DMS153 treated with DMSO at 0.1 percent for 48 hours (cell line): ENCODE measurements at regions not wholly inside any gene's neighbourhood (a gene's known extent, or its start where the extent isn't known, plus 50 kb on each side); places are given as distances from the start of the nearest gene placed in this dataset.

ENCODE experiments used
- DNase-seq: peaks from one replicate; lab custom pipeline; 2025; ENCODE audit not compliant: unreplicated experiment; lab: John Stamatoyannopoulos, UW

- DNase-seq = no peak
These were observed 323.5 kb upstream of the NFE2L3 start for GRCh38 chr7:25828468-25828867.

DNA sequence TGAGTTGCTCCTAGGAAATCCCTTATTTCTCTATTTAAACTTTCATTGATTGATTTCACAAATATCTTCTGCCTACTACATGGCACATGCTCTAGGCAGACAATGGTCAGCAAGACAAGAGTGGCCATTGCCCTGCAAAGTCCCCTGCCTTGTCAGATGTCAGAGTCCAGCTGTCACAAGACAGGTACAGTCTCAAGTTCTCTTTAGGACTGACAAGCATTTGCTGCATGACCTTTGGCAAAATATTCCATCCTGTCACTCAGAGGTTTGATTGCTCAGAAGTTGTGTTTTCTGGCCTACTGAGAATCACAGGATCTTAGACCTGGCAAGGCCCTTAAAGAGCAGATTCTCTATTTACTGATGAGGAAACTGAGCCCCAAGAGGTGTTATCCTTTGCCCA is 322.3 kb upstream of the NFE2L3 start:
- DNase-seq = no peak

DNA sequence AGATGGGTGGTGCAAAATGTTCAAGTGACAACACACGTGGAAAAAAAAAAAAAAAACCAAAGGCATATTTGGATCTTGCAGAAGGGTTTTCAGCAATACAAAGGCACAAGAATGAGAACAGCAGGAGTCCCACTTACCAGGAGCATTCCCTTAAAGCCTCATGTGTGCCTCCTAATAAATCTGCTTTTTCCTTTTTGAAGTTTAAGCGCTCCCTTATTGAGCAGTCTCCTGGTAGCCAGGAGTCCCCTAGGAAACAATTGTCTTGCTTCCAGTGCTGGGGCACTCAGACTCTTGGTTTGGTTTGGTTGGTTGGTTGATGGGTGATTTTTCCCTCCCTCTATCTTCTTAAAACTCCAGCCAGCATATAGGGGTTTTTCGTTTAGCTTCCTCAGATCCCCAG is 321.8 kb upstream of the NFE2L3 start:
- DNase-seq = no peak

DNA sequence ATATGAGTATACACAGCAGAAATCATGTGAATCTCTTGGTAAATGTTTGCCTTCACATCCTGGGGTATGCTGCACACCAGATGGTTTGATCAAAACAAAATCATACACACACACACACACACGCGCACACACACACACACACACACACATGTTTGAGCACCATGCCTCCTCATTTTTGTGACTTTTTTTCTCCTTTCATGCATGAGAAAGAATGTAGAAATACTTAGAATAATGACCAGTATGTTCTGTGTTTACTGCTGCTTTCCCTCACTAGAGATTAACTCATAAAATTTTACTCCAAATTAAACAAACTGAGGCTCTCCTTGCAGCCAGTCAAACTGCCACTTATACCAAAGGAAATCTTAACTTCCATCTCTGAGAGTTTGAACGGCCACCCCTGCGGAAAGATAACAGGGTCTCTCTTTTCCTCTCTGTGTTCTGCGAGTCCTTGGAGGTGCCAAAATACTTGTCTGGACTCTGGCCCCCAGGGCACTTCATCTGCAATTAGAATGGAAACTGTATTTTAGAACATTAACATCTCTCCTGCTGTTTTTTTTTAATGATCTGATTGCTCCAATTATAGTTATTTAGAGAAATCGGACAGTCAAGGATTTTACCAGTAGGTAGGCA is 320.8 kb upstream of the NFE2L3 start:
- no peak for DNase-seq

GRCh38 chr7:25831831-25832411 is 320.1 kb upstream of the NFE2L3 start:
- no peak for DNase-seq

DNA sequence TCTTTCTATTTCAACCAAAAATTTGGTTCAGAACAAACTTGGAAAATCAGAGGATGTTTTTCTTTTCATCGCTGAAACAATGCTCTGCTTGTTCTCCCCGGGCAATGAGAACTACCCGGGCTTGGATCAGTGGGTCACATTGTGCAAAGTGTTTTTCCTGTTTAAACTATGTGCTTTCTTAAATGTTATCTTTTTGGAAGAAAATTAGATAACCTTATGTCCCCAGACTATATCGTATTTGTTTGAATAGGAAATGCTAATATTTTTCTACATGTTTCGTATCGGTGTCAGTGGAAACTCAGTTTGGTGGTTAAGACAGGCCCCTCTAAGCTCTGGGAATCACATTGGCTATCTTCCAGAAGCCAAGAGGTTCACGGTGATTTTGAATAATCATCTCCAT is 319.5 kb upstream of the NFE2L3 start:
- DNase-seq = no peak

GRCh38 chr7:25832929-25833328 is 319.1 kb upstream of the NFE2L3 start:
- no peak for DNase-seq

GRCh38 chr7:25834050-25834449 is 317.9 kb upstream of the NFE2L3 start:
- no peak for DNase-seq

DNA sequence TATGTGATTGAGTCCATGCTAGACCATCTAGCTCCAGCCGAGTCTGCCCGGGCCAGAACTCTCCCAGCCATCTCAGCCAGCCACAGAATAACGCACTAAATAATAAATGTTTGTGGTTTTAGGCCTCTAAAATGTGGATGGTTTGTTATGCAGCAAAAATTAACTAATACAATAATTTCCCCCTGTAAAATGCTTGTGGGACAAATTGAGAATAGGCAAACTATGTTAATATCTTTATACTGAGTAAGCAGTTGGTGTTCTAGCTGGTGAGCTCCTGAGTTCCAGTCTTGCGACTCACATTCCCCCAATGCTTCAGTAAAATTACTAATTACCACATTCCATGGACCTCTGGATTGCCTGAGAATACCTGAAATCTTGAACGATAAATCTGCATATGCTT is 316.8 kb upstream of the NFE2L3 start:
- DNase-seq = no peak

DNA sequence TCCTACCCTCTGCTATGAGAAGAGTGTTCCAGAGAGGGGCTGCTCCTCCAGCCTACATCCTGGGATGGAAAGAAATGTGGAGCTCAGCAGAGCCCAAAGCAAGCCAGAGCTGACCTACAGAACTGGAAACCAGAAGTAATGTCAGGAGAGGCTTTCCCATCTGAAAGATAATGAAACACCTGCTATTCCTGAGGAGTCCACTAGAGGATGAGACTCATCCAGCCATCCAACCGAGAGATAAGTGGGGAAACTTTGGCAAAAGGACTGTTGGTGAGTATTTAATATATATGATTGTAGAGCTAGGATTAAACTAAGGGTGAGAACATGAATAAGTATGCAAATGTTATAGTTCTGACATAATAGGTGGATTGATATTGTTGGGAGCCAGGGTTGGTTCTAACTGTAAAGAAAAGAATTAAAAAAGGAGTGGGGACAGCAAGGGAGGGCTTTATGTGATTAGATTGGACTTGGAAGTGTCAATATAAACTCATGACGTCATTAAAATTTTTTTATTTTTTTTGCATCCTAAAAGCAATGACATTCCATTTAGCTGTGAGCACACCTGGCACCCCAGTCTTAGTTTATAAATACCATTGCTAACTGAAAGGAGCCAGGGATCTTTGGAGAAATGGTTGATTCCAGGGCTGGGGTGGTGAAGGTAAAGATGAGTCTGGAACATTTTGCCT is 312.8 kb upstream of the NFE2L3 start:
- no peak for DNase-seq

GRCh38 chr7:25840209-25840792 is 311.7 kb upstream of the NFE2L3 start:
- DNase-seq = no peak

GRCh38 chr7:25841575-25841974 is 310.4 kb upstream of the NFE2L3 start:
- DNase-seq = no peak

DNA sequence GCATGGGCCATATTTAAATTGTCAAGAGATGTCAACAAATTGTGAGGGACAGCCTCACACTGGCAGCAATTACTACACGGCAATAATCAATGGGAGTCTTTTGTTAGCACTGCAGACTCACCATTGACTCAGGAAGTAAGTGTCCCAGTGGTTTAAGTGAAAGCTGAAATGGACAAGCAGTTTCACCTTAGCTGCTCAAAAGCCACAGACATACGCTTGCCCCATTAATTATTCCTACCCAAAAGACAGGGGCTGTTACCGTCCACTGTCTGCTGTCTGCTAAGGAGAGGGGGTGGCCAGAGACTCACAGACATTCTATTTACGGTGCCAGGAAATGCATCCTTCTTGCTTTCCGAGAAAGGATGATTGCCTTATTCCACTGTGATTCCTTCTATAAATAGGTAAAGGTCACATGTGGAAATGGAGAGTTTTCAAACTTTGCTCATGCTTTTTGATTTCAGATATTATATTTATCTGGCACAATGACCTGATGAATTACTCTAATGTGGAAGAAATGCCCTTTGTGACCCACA is 309.7 kb upstream of the NFE2L3 start:
- no peak for DNase-seq

GRCh38 chr7:25843467-25843866 is 308.5 kb upstream of the NFE2L3 start:
- no peak for DNase-seq

DNA sequence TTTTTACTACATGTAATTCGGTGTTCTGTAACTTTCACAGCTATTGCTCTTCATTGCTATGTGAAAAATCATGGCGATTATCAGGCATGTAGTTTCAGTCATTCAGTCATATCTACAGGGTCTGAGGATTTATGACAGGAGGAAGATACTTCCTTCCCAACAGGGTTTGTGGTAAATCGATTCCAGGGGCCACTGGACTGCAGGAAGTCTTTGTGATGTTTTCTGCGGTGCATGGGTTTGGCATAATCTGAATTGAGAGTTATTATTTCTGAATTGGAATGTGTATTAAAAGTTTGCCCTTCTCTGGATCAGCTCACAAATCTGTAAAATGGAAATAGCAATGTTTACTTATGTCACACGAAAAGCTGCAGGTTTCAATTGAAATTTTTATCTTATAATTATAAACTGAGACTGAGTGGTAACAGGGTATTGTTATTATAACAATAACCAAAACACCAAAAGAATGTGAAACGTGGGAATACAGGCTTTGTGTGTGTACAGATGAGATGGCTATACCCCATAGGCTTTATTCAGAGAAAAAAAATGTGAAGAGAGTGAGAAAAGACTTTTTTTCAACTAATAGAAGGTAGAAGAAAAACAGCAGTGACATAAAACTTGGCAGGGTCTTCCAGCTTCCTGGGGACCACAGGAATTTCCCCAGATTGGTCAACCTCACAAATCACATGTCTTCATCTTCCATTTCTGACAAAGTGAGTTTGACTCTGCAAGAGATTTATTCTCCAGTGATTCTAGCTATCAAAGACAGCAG is 307.7 kb upstream of the NFE2L3 start:
- no peak for DNase-seq

DNA sequence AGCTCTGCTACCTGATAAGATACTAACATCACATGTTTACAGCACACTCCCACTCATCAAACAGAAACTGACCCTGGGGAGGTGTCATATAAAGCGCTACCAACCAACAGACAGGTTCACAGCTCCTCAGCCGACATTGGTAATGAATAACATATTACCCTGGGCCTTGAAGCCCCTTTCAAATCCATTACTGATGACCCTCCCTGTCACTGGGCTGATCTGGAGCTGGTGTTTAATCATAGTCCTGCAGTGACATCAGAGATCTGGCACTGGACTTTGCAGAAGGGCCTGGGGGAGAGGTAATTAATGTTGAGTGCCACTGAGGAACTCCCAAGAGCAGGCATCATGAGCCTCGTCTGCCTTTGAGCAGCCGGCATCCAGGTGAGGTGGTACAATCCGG is 306.5 kb upstream of the NFE2L3 start:
- no peak for DNase-seq

- no peak for DNase-seq
These were observed 305.3 kb upstream of the NFE2L3 start for GRCh38 chr7:25846722-25847121.

GRCh38 chr7:25847336-25848070 is 304.5 kb upstream of the NFE2L3 start:
- no peak for DNase-seq

DNA sequence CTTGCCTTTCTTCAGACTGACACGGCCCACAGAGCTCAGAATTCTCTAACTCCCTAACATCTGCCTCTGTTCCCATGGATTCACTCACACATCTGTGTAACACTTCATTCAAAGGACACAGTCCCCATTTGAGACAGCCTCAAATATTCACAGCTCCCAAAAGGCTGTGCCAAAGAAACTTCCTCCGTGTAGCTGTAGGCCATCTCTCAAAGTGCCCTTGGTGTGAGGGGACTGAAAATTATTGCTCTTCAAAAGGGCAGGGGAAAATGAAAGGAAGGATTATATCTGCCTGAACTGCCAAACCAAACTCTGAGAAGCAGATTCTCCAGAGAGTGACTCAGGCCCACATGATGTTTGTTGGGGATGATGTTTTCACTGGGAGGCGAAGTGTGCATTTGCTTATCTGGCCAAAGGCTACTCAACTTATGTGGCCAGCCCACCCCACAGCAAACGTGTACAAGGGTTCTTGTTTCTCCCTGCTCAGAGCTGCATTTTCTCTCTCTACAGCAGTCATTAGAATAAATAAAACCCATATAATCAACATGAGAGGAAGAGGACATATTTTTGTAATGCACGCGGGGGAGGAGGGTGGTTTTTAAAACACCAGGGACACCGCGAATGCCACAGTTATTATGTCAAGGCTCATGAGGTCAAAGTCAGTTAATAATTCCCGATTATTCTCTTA is 302.4 kb upstream of the NFE2L3 start:
- DNase-seq = no peak

GRCh38 chr7:25850216-25850615 is 301.8 kb upstream of the NFE2L3 start:
- DNase-seq = no peak
